Ectodermal cell (in vitro differentiated cells): ENCODE measurements at regions not wholly inside any gene's neighbourhood (a gene's known extent, or its start where the extent isn't known, plus 50 kb on each side); places are given as distances from the start of the nearest gene placed in this dataset.

ENCODE experiments used
- H3K27ac ChIP-seq: 2 replicates; pipeline ENCODE4 v1.7.0; 2013; ENCODE audit warnings: mild to moderate bottlenecking, low read depth, low read length; ENCODE audit not compliant: insufficient read depth, poor library complexity, severe bottlenecking
- H3K27me3 ChIP-seq: 2 replicates; pipeline ENCODE4 v1.7.0; 2013; ENCODE audit warnings: mild to moderate bottlenecking, low read length; ENCODE audit not compliant: insufficient read depth, control insufficient read depth, poor library complexity, severe bottlenecking
- H3K36me3 ChIP-seq: one replicate; pipeline ENCODE4 v1.7.0; 2013; ENCODE audit warnings: low read length; ENCODE audit not compliant: control insufficient read depth, insufficient read depth
- H3K4me1 ChIP-seq: one replicate; pipeline ENCODE4 v1.7.0; 2013; ENCODE audit warnings: low read length; ENCODE audit not compliant: control insufficient read depth, insufficient read depth
- H3K4me3 ChIP-seq: 2 replicates; pipeline ENCODE4 v1.7.0; 2013; ENCODE audit warnings: low read depth, low read length, control low read depth; ENCODE audit not compliant: insufficient read depth
- H3K9me3 ChIP-seq: 2 replicates; pipeline ENCODE4 v1.7.0; 2013; ENCODE audit warnings: mild to moderate bottlenecking, low read length, moderate library complexity; ENCODE audit not compliant: control insufficient read depth
- WGBS, 2 experiments: methylation state at CpG; one replicate each; pipeline ENCODE4 v1.1.7; 2013; ENCODE audit warnings: missing lambda C conversion rate in 2 of 2; 5-methylcytosine and 5-hydroxymethylcytosine counted together

DNA sequence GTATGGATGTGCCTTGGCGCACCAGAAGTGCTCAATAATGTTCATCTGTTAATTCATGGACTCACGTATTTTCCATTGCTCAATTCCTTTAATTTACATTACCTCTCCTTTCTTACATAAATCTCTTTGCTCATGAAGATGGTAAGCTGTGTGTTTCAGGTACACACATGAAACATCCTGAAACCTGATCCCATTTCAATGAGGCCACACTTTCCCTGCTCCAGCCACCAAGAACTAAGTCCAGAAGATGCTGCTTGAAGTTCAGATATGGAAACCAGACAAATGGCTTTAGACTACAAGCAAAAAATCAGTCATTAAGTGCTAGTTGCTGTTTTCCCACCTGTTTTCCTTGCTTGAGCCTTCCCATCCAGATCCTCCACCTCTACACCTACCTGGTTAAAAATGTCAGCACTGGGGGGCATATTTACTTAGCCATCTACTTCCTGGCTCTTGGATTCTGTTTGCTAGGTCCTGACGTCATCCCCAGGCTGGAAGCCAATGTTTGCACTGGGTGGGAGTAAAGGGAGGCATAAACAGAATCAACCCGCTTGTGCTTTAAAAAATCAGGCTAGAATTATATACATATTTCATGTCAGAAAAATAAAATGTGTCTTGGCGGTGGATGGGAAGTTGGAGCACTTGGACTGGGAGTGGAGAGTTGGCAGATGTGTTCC is 309.7 kb downstream of the OSR1 start:
- WGBS, 2 experiments = 90 to 93% methylated on average over 4 to 5 of the region's 5 CpGs
- Histone ChIP-seq H3K9me3 (no peaks in the 10 kb centered on the region), H3K36me3 (no peaks in the 10 kb centered on the region), H3K27ac (no peak overlapping the region), H3K4me1 (no peaks in the 10 kb centered on the region), H3K27me3 (no peaks in the 10 kb centered on the region), H3K4me3 (no peak overlapping the region)

DNA sequence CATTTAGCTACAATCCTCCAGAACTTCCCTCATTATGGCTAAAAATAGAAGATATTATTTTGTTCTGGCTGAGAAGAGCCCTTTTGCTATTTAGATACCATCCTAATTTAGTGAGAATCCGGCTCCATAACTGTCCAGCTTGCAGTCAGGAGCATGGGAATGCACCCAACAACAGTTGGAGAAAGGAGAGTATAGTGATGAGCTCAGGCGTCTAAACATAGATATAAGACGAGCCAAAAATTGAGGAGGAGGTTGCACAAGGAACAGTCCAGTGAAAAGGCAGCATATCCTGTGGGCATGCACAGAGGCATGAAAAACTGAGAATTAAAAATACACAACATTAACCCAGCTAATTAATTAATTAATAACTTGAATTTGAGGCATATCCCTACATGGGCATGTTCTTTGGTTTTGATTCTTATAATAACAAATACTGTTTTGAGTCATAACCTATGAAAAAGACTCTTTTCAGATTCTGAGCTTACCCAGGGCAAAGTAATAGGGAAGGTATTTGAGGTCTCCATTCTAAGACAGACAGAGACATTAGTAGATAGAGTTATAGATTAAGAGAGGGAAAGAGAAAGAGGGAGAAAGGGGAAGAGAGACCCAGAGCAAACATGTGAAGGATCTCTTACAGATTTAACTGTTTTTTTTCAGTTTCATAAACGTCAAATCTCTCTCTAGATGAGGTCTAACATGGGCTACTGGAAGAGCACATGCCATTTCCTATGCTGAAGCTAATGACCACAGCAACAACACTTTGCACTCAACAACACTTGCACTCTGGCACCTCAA is 311.2 kb downstream of the OSR1 start:
- Histone ChIP-seq H3K4me3 (no peak overlapping the region), H3K9me3 (no peaks in the 10 kb centered on the region), H3K27me3 (no peaks in the 10 kb centered on the region), H3K36me3 (no peaks in the 10 kb centered on the region), H3K4me1 (no peaks in the 10 kb centered on the region), H3K27ac (no peak overlapping the region)
- 93 to 96% methylated on average over 4 of the region's 4 CpGs for WGBS, 2 experiments

DNA sequence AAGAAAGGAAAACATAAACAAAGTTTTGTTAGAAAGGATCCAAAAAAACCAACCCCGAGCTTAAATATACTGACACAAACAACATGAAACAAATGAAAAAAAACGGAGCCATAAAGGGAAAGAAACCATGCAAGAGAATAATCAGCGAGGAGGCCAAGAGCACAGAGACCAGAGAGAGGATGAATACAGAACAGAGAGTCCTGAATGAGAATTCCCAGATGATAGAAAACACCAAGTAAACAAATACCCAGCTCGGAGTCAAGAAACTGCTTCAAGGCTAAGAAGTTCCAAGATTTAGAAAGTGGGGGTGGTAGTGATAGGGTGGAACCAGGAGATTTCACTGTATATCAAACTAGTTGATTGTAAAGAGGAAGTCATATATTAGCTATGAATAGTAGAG is 313.3 kb downstream of the OSR1 start:
- Histone ChIP-seq H3K4me3 (no peak overlapping the region), H3K36me3 (no peaks in the 10 kb centered on the region)
- 92 to 94% methylated on average over 2 to 4 of the region's 4 CpGs for WGBS, 2 experiments

DNA sequence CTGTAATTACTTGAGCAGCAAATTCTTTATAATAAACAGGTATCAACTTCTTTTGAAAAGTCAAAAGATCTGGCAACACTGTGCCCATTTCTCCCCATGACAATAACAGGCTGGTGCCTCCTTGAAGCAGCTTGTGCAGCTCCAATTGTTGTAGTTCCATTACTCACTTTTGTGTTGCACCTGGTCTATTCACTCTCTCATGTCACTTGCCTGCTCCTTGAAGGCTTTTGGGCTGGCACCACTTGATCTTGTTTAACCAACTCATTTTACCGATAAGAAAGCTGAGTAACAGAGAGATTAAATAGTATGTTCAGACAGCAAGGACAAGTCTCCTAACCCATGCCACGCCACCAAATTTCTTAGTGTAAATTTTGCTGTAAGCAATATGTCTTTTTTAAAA is 314.5 kb downstream of the OSR1 start:
- no peaks in the 10 kb centered on the region for H3K36me3 ChIP-seq
- no peaks in the 10 kb centered on the region for H3K27me3 ChIP-seq
- H3K27ac ChIP-seq = no peak overlapping the region
- WGBS, 2 experiments = 91 to 93% methylated on average over 2 of the region's 2 CpGs
- no peaks in the 10 kb centered on the region for H3K4me1 ChIP-seq
- no peak overlapping the region for H3K4me3 ChIP-seq
- no peaks in the 10 kb centered on the region for H3K9me3 ChIP-seq

More for the DNA sequence above, 313.3 kb downstream of the OSR1 start:
- Histone ChIP-seq H3K27me3 (no peaks in the 10 kb centered on the region), H3K27ac (no peak overlapping the region), H3K4me1 (no peaks in the 10 kb centered on the region), H3K9me3 (no peaks in the 10 kb centered on the region)

DNA sequence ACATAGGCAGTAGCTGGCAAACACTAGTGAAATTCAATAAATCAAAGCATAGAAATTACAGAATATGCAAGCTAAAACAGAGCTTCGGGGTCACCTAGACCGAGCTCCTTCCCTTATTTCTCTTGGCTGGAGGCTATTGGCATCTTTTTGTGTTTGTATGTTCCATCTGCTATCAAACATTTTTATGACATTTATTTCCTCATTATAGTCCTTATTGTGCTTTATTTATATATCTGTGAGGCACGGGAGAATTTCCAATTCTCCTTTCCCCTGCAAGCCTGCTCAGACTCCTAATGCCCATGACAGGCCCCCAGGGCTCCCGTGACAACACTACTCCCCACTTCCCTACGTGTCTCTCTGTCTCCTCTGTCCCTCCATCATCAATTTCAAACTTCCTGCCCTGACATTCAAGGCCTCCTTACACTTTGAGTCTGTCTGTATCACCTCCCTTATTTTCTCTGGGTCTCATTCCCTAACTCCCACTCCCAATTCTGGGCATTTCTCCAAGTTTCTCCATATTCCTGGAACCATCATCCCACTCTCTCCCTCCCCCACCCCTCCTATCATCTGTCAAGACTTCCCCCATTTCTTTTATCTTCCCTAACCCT is 316.9 kb downstream of the OSR1 start:
- H3K27me3 ChIP-seq = no peaks in the 10 kb centered on the region
- H3K27ac ChIP-seq = no peak overlapping the region
- H3K4me3 ChIP-seq = no peak overlapping the region
- no peaks in the 10 kb centered on the region for H3K9me3 ChIP-seq
- H3K4me1 ChIP-seq = no peaks in the 10 kb centered on the region
- no peaks in the 10 kb centered on the region for H3K36me3 ChIP-seq
- 94 to 95% methylated on average over 5 of the region's 5 CpGs for WGBS, 2 experiments

DNA sequence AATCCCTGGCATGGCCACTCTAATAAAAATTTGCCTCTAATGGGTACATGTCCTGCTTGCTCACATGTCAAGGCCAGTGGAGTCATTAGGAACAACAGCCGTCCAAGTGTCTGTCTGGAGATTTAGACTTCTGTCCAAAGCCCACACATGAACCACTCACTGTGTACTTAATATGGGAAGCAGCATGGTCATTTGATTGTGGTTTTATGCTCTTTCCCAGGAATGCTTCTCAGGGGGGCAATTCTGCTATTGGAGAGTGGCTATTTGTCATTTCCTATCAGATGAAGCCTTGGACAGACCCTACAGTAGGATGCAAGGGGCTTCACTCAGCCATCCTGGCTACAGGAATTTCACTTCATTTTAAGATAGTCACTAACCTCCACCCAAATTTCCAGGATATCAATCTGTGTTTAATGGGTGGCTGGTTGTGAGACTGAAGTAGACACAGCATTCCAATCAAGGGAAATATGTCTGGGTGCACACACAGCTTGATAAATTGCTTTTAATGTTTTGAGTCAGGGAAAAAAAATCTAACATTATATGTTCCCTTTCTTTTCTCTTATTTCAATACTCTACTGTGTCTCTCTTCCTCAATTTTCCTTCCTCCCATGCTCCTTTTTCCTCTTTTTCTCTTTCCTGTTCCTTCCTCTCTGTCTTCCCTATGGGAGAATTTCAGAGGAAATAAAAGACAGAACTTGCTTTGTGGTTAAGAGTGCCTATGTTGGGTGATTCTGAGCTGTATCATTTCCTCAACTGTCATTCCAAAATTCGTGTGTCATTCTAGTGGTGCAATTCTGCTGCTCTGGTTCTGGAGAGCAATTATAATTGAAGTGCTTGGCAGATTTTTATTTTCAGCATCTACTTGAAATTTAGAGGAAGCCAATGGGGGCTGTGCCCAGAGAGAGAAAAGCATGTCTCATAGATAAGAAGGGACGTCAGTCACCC is 320.1 kb downstream of the OSR1 start:
- Histone ChIP-seq H3K4me3 (no peak overlapping the region), H3K36me3 (no peaks in the 10 kb centered on the region), H3K9me3 (no peaks in the 10 kb centered on the region), H3K4me1 (no peaks in the 10 kb centered on the region), H3K27me3 (no peaks in the 10 kb centered on the region), H3K27ac (no peak overlapping the region)
- WGBS, 2 experiments = 94 to 98% methylated on average over 3 of the region's 3 CpGs

DNA sequence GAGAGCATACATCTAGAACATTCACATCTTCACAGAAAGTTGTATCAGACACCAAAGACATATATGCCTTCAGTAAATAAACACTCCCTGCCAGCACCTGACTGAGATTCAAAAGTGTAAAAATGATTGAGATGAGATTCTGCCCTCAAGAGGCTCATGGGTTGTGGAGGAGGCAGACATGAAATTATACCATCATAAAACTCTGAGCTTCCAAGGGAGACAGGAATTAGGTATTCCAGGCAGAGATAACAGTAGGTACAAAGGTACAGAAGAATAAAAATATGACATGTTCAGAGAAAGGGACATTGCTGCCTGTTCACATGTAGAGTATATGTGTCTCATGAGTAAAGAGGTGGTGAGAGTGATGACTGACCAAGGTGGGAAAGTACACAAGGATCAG is 322.3 kb downstream of the OSR1 start:
- H3K27me3 ChIP-seq = no peaks in the 10 kb centered on the region
- H3K36me3 ChIP-seq = no peaks in the 10 kb centered on the region
- no peaks in the 10 kb centered on the region for H3K9me3 ChIP-seq
- no peak overlapping the region for H3K27ac ChIP-seq
- H3K4me1 ChIP-seq = no peaks in the 10 kb centered on the region
- no peak overlapping the region for H3K4me3 ChIP-seq

DNA sequence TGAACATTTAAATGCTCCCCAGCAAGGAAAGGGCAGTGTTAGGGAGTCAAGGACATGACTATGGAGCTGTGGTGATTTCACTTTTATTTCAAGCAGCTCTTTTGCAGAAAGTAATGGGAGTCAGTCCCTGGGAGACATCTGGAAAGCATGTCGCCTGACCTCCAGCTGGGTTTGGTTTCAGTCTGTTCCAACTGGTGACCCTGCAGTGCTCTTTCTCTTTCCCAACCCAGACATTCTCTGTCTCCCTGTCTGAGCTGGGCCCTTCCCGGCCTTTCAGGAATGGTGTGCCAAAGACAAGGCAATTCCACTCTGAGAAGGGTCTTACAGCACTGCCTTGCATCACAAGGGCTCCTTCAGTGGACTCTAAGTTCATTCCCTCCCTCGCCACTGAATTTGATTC is 323.2 kb downstream of the OSR1 start:
- Histone ChIP-seq H3K4me1 (no peaks in the 10 kb centered on the region), H3K36me3 (no peaks in the 10 kb centered on the region), H3K9me3 (no peaks in the 10 kb centered on the region), H3K4me3 (no peak overlapping the region), H3K27ac (no peak overlapping the region), H3K27me3 (no peaks in the 10 kb centered on the region)
- 96 to 98% methylated on average over 3 of the region's 3 CpGs for WGBS, 2 experiments

DNA sequence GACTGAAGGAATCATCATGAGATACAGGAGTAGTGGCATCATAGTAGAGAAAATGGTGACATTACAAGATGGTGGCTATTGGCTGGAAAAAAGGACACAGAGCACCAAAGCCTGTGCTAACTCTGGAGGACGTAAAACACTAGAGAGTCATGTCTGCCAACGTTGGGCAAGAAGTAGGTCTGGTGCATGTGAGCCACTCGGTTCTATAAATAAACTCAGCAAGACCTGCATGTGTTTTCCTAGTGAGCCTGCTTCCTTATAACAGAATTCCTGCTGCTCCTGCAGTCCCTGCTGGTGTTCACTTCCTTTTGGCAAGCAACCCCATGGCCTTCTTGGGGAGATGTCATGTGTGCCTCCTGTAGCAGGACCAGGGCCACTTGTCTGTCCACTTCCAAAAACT is 325.2 kb downstream of the OSR1 start:
- Histone ChIP-seq H3K4me1 (peaks cover 3% of the 10 kb centered on the region), H3K27ac (no peak overlapping the region), H3K9me3 (no peaks in the 10 kb centered on the region), H3K4me3 (no peak overlapping the region), H3K27me3 (no peaks in the 10 kb centered on the region), H3K36me3 (no peaks in the 10 kb centered on the region)
- WGBS, 2 experiments = 90 to 93% methylated on average over 3 of the region's 3 CpGs
